ENCODE measurements at regions not wholly inside any gene's neighbourhood (a gene's known extent, or its start where the extent isn't known, plus 50 kb on each side); places are given as distances from the start of the nearest gene placed in this dataset.

DNA sequence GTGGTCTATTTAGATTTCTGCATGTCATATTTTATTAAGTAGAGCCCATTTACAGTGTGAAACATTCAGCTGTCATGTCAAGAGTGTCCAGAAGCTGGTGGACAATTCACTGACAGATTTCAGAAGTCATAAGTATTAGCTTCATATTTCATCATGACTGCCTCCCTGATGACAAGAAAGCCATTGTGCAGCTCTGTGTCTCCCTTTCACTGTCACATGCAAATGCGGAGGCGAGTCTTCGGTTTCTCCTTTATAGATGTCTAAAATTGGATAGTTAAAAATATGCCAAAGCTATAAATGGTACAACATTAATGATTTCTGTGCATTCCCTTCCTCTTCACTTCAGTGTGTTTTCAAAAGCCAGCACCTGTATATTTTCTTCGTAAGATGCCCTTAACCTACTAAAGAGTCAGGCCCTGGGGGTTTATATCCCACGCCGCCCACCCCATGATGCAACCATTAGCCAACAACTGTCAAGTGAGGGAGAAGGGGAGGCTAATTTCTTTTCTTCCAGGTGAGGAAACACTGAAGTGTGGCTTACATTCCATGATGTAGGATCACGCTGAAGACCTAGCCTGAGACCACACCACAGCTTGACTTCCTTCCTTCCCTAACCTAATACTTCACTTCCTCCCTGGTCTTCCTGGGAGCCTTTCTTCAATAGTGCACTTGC lies 99.6 kb upstream of the DDX18 start:
- Mint-ChIP-seq H3K36me3 (no peaks in the 10 kb centered on the region), H3K4me1 (no peaks in the 10 kb centered on the region), H3K4me3 (no peak overlapping the region), H3K27ac (no peak overlapping the region), H3K27me3 (no peaks in the 10 kb centered on the region), H3K9me3 (ENCODE audit: low read depth) (no peaks in the 10 kb centered on the region)
- no peak for ATAC-seq
- DNase-seq: no peak
- CTCF ChIA-PET: no interaction called here

DNA sequence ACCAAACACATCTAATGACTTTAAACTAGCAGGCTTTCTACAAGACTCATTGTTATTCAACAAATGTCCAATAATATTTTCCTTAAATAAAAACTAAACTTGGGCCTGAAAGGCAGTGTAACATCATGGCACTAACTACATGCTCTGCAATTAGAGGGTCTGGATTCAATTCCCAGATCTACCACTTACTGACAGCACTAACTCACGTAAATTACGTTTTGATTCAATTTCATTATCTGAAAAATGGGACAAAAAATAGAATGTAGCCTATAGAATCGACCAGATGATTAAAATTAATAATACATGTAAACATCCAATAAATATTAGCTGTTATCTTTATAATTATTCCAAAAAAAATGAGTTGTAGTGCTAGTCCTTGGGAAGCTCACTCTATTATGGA lies 98.0 kb upstream of the DDX18 start:
- no peaks in the 10 kb centered on the region for H3K9me3 Mint-ChIP-seq (ENCODE audit: low read depth)
- CTCF ChIA-PET: no interaction called here
- no peak overlapping the region for H3K27ac Mint-ChIP-seq
- no peaks in the 10 kb centered on the region for H3K27me3 Mint-ChIP-seq
- H3K4me3 Mint-ChIP-seq: no peak overlapping the region
- ATAC-seq: no peak
- no peaks in the 10 kb centered on the region for H3K36me3 Mint-ChIP-seq
- DNase-seq: no peak
- H3K4me1 Mint-ChIP-seq: no peaks in the 10 kb centered on the region

DNA sequence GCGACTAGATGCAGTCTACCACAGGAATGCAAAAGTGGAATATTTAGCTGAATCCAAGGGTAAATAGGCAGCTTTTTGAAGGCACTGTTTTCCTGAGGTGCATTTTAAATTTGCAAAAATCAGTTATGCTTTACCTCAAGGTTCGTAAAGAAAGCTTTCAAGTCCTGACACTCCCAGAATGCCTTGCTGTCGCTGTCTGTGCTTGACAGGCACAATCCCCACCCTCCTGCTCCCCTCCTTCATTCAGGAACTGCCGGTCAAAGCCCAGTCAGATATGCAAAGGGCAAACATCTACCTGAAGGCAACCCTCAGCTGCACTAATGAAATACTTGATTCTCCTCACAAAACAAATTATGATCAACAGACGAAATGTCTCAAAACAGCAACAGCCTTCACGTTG lies 97.4 kb upstream of the DDX18 start:
- no peak for ATAC-seq

DNA sequence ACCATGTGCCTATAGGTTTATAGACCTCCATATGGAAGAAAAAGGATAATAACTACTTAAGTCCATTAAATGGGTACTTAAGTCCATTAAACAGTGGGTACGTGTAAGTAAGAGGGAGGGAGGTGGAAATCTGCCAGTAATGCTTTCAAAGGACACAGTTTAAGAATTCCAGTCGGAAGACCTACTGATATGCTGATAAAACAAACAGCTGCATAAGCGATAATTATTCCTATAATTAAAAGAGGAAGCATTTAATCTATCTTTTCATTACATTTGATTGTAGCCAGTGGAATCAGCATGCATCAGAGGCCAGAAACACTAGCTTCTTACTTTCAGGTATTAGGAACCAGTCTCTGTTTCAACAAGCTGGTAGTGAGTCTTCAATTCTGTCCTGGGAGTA lies 96.4 kb upstream of the DDX18 start:
- ATAC-seq (no peak), DNase-seq (no peak)
- H3K36me3 Mint-ChIP-seq: no peaks in the 10 kb centered on the region
- H3K4me1 Mint-ChIP-seq: peaks cover 10% of the 10 kb centered on the region
- H3K27me3 Mint-ChIP-seq: no peaks in the 10 kb centered on the region
- CTCF ChIA-PET: no interaction called here
- no peak overlapping the region for H3K4me3 Mint-ChIP-seq
- no peaks in the 10 kb centered on the region for H3K9me3 Mint-ChIP-seq (ENCODE audit: low read depth)
- H3K27ac Mint-ChIP-seq: no peak overlapping the region

More for the DNA sequence above, 97.4 kb upstream of the DDX18 start:
- no peak for DNase-seq
- H3K36me3 Mint-ChIP-seq: no peaks in the 10 kb centered on the region
- CTCF ChIA-PET: no interaction called here
- no peak overlapping the region for H3K4me3 Mint-ChIP-seq
- no peaks in the 10 kb centered on the region for H3K27me3 Mint-ChIP-seq
- no peaks in the 10 kb centered on the region for H3K9me3 Mint-ChIP-seq (ENCODE audit: low read depth)
- no peak overlapping the region for H3K27ac Mint-ChIP-seq
- peaks cover 4% of the 10 kb centered on the region for H3K4me1 Mint-ChIP-seq

DNA sequence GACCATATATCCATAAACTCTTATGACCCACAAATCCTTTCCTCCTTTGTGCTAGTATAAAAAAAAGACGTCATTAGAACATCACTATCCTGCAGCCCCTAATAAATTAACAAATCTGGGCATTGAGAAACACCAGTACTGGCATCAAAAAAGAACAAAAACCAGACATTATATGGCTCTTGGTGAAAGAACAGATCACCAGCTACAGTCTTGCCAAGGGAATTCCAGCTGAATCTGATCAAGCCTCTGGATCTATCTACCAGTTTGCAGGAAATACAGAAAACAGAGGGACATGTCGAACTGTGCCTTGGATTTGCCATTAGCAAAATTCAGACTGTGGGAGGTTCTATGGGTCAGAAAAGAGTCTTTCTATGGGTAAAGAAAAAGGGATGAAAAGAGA lies 93.7 kb upstream of the DDX18 start:
- Mint-ChIP-seq H3K36me3 (no peaks in the 10 kb centered on the region), H3K27me3 (no peaks in the 10 kb centered on the region), H3K4me1 (peaks cover 11% of the 10 kb centered on the region), H3K4me3 (no peak overlapping the region), H3K27ac (no peak overlapping the region), H3K9me3 (ENCODE audit: low read depth) (no peaks in the 10 kb centered on the region)
- no peak for DNase-seq
- CTCF ChIA-PET: no interaction called here
- ATAC-seq: no peak

DNA sequence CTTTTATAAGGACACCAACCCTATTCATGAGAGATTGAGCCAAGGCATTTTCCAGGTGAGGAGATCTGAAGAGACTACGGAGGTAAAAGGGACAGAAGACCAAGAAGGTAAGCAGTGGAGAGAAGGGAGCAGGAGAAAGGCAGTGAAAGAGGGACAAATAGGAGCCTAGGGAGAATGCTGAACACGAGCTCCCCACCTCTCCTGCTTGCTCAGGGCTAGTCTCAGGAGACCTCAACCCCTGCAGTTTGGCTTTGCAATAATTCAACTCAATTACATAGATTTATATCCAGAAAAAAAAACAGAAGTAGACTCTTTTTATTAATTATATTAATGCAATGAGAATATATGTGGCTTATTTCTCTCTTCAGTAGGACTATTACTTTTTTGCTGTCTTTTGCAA lies 91.0 kb upstream of the DDX18 start:
- CTCF ChIA-PET: no interaction called here
- no peak overlapping the region for H3K27ac Mint-ChIP-seq
- no peak for ATAC-seq
- H3K36me3 Mint-ChIP-seq: no peaks in the 10 kb centered on the region
- no peaks in the 10 kb centered on the region for H3K27me3 Mint-ChIP-seq
- peaks cover 11% of the 10 kb centered on the region for H3K4me1 Mint-ChIP-seq
- no peak overlapping the region for H3K4me3 Mint-ChIP-seq
- H3K9me3 Mint-ChIP-seq (ENCODE audit: low read depth): no peaks in the 10 kb centered on the region
- no peak for DNase-seq

DNA sequence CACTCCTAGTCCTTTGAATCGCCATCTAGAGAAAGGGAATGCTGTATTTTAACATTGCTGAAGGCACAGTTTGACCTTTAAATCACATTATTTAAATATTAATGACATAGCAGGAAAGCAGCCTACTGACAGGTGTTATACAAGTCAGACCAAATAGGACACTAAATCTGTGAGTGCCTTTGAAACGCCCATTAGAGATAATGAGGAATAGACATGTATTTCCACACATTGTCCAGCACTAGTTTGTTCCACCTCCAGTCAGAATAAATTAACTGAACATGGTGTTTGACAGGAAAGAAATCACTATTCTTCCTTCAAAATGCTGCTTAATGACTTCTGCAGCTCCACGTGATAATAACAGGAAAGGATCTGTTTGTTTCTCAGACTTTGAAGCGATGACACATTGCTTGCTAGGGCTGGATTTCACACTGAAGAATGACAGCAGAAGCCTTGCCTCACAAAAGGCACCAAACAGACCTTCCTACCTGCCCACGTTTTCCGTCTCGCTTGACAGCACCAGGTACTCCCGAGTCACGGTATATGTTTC lies 90.5 kb upstream of the DDX18 start:
- DNase-seq: no peak
- H3K4me3 Mint-ChIP-seq: no peak overlapping the region
- H3K27me3 Mint-ChIP-seq: no peaks in the 10 kb centered on the region
- no peak for ATAC-seq
- CTCF ChIA-PET: no interaction called here
- peaks cover 11% of the 10 kb centered on the region for H3K4me1 Mint-ChIP-seq
- H3K27ac Mint-ChIP-seq: no peak overlapping the region
- H3K36me3 Mint-ChIP-seq: no peaks in the 10 kb centered on the region
- H3K9me3 Mint-ChIP-seq (ENCODE audit: low read depth): no peaks in the 10 kb centered on the region

DNA sequence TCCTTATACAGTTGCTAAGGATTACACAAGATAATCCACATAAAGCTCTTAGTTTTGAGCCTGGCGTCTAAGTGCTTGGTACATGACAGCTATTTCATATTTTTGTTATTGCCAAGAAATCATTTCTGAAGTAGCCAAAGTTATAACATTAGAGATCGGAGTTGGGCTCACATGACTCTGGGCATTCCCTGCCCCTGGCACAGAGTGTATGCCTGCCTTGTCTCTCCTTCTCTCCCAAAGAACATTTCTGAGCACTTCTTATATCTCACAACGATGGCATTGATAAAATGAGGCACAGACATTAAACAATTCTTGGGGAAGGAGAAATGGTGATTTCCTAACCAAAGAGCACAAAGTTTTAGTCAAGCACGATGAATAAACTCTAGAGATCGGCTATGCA lies 87.7 kb upstream of the DDX18 start:
- H3K27me3 Mint-ChIP-seq: no peaks in the 10 kb centered on the region
- CTCF ChIA-PET: no interaction called here
- peaks cover 10% of the 10 kb centered on the region for H3K4me1 Mint-ChIP-seq
- ATAC-seq (no peak), DNase-seq (no peak)
- H3K36me3 Mint-ChIP-seq: no peaks in the 10 kb centered on the region
- no peak overlapping the region for H3K4me3 Mint-ChIP-seq
- no peaks in the 10 kb centered on the region for H3K9me3 Mint-ChIP-seq (ENCODE audit: low read depth)
- H3K27ac Mint-ChIP-seq: no peak overlapping the region

DNA sequence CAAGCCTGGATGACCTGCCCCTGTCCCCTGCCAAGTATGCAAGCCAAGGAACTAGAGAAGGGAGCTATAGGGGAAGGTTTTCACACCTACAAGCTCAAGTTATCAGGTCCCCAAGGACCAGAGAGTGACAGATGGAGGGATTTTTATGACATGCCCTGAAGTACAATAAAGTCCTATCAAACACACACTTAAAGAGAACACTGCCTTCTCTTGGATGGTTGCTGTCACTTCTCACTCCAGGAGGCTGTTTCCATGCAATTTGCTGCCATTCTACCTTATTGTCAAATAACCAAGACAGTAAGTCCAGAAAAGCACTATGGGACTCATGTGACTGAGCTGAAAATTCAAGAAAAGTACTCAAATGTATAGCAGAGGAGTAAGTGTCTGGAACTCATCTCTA lies 76.6 kb upstream of the DDX18 start:
- no peak for ATAC-seq
- Mint-ChIP-seq H3K27ac (no peak overlapping the region), H3K36me3 (no peaks in the 10 kb centered on the region), H3K9me3 (ENCODE audit: low read depth) (no peaks in the 10 kb centered on the region), H3K4me3 (no peak overlapping the region), H3K4me1 (no peaks in the 10 kb centered on the region), H3K27me3 (no peaks in the 10 kb centered on the region)
- CTCF ChIA-PET: no interaction called here
- DNase-seq: no peak

DNA sequence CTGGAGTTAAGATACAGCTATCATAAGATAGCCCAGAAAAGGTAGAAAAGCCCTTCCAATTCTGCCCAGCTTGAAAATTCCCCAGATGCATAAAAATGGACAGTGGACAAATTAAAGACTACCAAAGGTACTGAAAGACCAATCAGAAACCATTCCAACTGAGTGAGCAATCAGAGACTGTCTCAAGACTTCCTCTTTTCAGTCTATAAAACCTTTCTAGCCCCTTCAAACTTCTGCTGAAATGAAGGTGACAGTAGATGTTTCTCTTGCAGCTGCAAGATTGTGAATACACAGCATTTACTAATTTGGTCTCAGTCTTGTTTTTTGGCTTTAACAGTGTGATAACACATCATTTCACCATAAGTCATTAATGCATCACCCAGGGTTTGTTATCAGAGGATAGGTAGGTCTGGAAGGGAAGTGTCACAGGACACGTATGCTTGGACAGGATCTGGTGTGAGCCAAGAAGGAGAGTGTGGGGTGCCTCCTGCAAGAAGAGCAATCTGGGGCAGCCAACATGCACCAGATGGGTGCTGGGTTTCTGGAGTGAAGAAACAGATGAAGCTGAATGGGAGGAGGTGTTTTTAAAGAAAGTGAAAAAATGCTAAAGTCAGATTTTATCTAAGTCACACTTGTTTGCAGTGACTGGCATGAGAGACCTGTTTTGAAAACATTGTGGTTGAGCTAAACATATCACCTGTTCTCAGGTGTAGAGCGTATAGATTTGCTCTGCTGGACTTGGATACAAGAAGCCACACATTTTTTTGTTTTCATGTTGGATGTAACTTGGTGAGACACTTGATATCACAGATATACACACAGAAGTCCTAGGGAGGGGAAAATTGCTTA lies 75.3 kb upstream of the DDX18 start:
- Mint-ChIP-seq H3K4me3 (no peak overlapping the region), H3K36me3 (no peaks in the 10 kb centered on the region), H3K27ac (no peak overlapping the region)

DNA sequence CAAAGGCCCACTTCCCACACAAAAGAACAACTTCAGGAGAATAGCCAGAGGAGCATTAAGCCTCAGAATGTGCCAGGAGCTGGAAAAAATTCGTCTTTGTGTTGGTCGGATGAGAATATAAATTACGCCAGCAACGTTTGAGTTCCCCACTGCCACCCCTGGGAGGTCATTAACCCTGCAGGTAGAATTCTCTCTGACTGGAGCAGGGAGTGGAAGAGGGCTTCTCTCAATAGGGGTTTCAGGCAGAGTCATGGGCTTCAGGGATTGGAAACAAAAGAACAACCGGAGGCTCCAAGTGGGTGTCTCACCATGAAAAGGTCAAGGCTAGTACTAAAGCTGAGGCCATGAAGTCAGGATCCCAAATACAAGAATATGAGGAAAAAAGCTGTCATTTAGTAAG lies 69.0 kb upstream of the DDX18 start:
- CTCF ChIA-PET: no interaction called here
- Mint-ChIP-seq H3K4me3 (no peak overlapping the region), H3K27ac (no peak overlapping the region), H3K4me1 (no peaks in the 10 kb centered on the region), H3K36me3 (no peaks in the 10 kb centered on the region), H3K27me3 (no peaks in the 10 kb centered on the region), H3K9me3 (ENCODE audit: low read depth) (no peaks in the 10 kb centered on the region)
- no peak for ATAC-seq
- DNase-seq: no peak

More for the DNA sequence above, 75.3 kb upstream of the DDX18 start:
- Mint-ChIP-seq H3K27me3 (no peaks in the 10 kb centered on the region), H3K9me3 (ENCODE audit: low read depth) (no peaks in the 10 kb centered on the region), H3K4me1 (no peaks in the 10 kb centered on the region)
- no peak for ATAC-seq
- no peak for DNase-seq
- CTCF ChIA-PET: no interaction called here

DNA sequence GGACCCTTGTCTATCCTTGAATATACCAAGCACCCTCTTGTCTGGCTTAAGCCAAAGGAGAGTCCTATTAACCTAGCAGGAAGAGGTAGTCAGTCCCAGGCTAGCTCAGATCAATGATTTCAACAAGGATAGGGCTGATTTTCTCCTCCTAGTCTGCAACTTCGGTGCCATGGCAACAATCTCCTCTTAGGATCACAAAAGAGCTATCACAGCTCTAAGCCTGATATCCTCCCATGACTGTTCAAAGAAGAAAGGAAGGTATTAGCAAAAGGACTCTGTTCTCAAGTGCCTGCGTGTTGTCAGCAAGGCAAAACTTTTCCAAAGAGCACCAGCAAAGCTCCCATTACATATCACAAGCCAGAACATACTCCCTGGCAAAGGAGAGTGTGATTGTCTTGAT lies 58.7 kb upstream of the DDX18 start:
- no peak overlapping the region for H3K4me3 Mint-ChIP-seq
- no peak overlapping the region for H3K27ac Mint-ChIP-seq
- no peaks in the 10 kb centered on the region for H3K27me3 Mint-ChIP-seq
- no peaks in the 10 kb centered on the region for H3K36me3 Mint-ChIP-seq
- ATAC-seq: no peak
- CTCF ChIA-PET: no interaction called here
- H3K9me3 Mint-ChIP-seq (ENCODE audit: low read depth): no peaks in the 10 kb centered on the region
- no peaks in the 10 kb centered on the region for H3K4me1 Mint-ChIP-seq
- DNase-seq: no peak

DNA sequence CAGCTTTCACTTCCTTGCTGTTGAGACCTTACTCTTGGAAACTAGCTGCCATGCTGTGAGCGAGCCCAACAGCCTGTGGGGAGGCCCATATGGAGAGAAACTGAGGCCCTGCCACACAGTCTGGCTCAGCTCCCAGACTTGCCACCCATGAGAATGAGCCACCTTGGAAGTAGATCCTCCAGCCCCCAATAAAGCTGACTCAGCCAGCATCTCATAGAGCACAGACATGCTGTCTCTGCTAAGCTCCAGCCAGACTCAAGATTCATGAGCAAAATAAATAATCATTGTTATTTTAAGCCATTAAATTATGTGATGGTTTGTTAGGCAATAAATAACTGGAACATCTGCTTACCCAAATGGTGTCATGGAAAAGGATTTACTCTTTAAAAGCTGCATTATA lies 53.6 kb upstream of the DDX18 start:
- no peaks in the 10 kb centered on the region for H3K4me1 Mint-ChIP-seq

DNA sequence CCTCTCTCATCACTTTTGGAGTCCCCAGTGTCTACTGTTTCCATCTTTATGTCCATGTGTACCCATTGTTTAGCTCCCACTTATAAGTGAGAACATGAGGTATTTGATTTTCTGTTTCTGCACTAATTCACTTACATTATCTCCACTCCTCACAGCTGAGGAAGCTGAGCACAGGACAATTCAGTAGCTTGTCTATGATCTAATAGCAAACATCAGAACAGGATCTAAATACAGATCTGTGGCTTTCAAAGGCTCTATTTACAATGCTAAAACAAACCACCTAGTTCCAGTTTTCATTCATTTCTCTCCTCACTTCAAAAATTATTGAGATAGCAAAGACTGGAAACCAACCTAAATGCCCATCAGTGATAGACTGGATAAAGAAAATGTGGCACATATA lies 52.0 kb upstream of the DDX18 start:
- H3K4me1 Mint-ChIP-seq: no peaks in the 10 kb centered on the region
- H3K4me3 Mint-ChIP-seq: no peak overlapping the region
- no peak overlapping the region for H3K27ac Mint-ChIP-seq
- ATAC-seq: no peak
- CTCF ChIA-PET: no interaction called here
- no peak for DNase-seq
- H3K9me3 Mint-ChIP-seq (ENCODE audit: low read depth): no peaks in the 10 kb centered on the region
- H3K27me3 Mint-ChIP-seq: no peaks in the 10 kb centered on the region
- H3K36me3 Mint-ChIP-seq: no peaks in the 10 kb centered on the region

More for the DNA sequence above, 53.6 kb upstream of the DDX18 start:
- no peak for DNase-seq
- no peak overlapping the region for H3K27ac Mint-ChIP-seq
- H3K9me3 Mint-ChIP-seq (ENCODE audit: low read depth): no peaks in the 10 kb centered on the region
- CTCF ChIA-PET: no interaction called here
- no peak for ATAC-seq
- no peaks in the 10 kb centered on the region for H3K27me3 Mint-ChIP-seq
- H3K4me3 Mint-ChIP-seq: no peak overlapping the region
- no peaks in the 10 kb centered on the region for H3K36me3 Mint-ChIP-seq

Data from activated CD8-positive, alpha-beta memory T cell treated with anti-CD3 and anti-CD28 coated beads, Interleukin-2, amount 10 ng/mL, durations not matched to agents 7 days and 5 days (primary cell).